DMS153 treated with DMSO at 0.1 percent for 48 hours (cell line): ENCODE measurements at regions not wholly inside any gene's neighbourhood (a gene's known extent, or its start where the extent isn't known, plus 50 kb on each side); places are given as distances from the start of the nearest gene placed in this dataset.
"Not testable (repeated sequence)": the region's sequence is repeated elsewhere in the genome, so short reads cannot be mapped to it uniquely, and the experiment has no call there.

Source experiments
- DNase-seq: peaks from one replicate; lab custom pipeline; 2025; ENCODE audit not compliant: unreplicated experiment; lab: John Stamatoyannopoulos, UW

GRCh38 chr12:75812271-75813018 is 219.1 kb downstream of the PHLDA1 start:
- DNase-seq = peak; percentile 6

GRCh38 chr12:75809746-75810145 is 221.8 kb downstream of the PHLDA1 start:
- no peak for DNase-seq

DNA sequence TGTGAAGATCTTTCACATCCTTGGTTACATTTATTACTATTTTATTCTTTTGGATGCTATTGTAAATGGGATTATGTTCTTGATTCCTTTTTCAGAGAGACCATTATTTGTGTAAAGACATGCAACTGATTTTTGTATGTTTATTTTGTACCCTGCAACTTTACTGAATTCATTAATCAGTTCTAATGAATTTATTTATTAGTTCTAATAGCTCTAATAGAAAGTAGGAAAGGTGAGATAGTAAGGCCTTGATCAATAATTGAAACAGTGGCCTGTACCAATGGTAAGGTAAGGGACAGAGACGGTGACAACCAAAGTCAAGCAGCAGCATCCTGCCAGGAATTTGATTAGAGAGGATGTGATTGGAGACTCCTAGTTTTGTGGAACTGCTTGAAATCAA is 224.1 kb downstream of the PHLDA1 start:
- no peak for DNase-seq

- DNase-seq = no peak
These were observed 225.7 kb downstream of the PHLDA1 start for GRCh38 chr12:75805905-75806304.

DNA sequence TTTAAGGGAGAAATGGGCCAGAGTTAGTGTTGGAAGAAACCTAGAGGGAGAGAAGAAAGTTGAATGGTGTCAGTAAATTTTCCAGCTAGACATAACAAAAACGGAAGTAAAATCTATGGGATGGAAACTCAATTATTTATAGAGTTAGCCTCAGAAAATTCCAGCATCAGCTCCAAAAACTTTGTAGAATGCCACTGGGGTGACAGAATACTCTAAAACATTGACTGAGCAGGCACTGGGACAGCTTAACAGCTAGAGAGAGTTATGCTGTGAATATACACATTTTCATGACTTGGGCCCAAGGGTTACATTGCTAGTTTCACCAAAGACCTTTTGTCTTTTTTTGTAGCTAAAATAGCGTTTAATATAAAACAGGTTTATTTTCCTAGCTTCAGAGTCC is 226.3 kb downstream of the PHLDA1 start:
- DNase-seq = no peak

- DNase-seq = no peak
These were observed 233.2 kb downstream of the PHLDA1 start for GRCh38 chr12:75798136-75798926.

GRCh38 chr12:75795125-75795524 is 236.5 kb downstream of the PHLDA1 start:
- DNase-seq = no peak

- no peak for DNase-seq
These were observed 238.9 kb downstream of the PHLDA1 start for GRCh38 chr12:75792687-75793086.

DNA sequence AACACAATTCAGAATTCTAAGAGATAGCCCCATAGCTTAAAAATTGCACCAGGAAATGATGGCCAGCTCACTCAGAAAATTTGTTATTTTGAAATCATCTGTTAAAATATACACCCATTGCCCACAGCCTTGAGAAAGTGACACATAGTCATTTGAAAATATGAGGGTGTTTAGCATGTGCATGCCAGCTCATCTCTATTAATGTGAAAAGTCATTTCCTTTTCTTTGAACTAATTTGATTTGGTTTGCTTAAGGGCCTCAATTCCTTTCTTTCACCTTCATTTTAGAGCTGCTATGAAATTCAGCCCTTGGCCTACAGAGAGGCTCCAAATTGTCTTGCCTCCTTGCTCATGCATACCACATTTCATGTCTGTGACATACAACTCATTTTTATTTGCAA is 241.4 kb downstream of the PHLDA1 start:
- no peak for DNase-seq

DNA sequence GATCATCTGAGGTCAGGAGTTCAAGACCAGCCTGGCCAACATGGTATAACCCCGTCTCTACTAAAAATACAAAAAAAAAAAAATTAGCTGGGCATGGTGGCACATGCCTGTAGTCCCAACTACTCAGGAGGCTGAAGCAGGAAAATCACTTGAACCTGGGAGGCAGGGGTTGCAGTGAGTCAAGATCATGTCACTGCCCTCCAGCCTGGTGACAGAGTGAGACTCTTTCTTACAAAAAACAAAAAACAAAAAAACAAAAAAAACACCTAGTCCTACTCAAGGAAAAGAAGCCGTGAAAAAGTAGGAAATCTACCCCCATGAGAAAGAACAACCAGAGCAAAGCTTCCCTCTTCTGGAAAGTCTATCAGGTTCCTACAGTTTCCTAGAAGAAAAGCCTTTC is 244.4 kb downstream of the PHLDA1 start:
- not testable (repeated sequence) for DNase-seq

DNA sequence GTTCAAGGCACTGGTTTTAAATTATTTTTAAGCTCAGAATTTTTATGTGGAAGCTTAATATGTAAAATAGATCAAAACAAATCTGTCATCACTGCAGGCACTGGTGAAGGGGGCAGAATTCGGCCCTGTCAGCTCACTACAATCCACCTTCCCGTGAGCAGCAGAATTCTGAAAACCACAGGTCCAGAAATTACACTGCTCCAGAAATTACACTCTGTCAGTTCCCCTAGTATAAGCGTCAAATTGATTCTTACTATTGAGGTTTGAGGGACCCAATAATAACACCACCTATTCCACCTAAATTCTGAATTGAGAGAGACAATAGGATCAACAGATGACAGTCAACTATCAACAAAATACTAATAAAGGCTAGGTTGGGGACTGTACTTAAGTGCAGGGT is 245.5 kb downstream of the PHLDA1 start:
- no peak for DNase-seq

DNA sequence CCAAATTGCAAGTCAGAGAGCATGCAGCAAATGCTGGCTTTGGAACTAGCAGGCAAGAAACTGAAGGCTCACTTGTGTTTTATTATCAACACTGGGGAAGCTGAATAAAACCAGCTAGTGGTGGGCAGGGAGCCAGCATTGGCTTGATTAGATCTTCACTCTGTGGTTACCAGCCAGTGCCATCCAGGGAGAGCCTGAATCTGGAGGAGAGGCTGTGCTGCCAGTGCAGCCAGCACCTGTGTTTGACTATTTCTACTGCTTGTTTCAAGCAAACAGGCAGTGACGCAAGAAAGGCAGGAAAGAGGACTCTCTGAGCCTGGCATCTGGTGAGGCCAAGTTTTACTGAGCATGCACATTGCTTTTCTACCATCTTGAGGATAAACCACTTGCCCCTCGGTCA is 247.0 kb downstream of the PHLDA1 start:
- peak; percentile 76 for DNase-seq

GRCh38 chr12:75783093-75783877 is 248.3 kb downstream of the PHLDA1 start:
- DNase-seq = no peak

DNA sequence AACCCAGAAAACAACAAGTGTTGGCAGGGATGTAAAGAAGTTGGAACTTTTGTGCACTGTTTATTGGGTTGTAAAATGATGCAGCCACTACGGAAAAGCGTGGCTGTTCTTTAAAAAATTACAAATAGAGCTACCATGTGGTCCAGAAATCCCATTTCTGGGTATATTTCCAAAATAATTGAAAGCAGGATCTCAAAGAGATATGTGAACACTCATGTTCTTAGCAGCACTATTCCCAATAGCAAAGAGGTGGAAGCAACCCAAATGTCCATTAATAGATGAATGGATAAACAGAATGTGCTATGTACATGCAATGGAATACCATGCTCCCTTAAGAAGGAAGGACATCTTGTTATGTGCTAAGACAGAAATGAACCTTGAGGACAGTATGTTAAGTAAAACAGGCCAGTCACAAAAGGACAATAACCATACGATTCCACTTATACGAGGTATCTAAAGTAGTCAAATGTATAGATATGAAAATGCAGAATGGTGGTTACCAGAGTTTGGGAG is 249.5 kb downstream of the PHLDA1 start:
- DNase-seq = no peak

DNA sequence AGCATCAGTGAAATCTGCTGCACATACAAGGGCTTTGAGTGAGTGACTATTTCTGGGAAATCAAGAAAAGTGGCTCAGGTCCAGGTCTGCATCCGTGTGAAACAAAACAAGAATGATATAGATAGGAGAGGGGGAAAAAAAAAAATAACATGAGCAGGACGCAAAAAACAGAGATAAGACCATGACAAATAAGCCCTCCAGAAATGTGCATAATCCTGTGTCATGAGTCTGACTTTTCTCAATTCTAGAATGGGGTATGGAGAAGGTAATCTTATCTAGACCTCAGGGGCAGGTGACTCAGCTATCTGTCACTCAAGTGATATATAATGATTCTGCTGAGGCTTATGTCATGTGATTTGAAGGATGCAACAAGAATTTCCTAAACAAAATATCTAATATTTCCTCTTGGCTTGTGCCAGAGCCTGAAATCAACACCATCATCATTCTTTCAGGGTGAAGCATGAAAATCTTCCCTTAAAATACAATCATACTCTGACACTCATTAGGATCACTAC is 250.0 kb downstream of the PHLDA1 start:
- DNase-seq = no peak

- DNase-seq = no peak
These were observed 251.6 kb downstream of the PHLDA1 start for GRCh38 chr12:75779891-75780496.

DNA sequence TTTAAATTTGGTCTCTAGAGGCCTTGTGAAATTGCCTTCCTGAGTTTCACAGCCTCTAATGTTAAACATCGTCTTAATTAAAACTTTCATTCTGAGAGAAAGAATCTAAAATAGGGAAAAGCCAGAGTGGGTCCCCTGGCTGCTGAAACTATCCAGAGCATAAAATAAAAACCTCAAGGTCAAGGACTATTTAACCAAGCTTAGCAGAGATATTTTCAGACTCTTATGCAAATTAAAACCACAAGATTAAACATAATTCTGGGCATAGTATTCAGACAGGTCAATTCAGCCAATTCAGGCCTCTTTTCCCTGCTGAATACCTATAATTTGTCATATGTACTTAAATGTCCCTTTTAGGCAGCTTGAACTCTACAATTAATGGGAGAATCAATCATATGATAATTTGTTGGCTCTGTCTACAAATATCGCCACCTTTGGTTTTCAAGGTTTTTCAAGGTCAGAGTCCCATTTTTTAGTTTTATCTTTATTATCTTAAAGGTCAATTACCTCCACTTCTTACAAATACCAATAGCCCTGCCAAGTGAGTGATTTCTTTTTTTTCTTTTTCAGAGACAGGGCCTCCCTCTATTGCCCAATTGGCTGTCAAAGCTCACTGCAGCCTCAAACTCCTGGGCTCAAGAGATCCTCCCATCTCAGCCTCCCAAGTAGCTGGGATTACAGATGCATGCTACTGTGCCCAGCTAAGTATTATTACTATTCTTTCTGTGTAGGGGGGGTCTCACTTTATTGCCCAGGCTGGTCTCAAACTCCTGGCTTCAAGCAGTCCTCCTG is 257.1 kb downstream of the PHLDA1 start:
- no peak for DNase-seq

- no peak for DNase-seq
These were observed 258.2 kb downstream of the PHLDA1 start for GRCh38 chr12:75773377-75773776.

DNA sequence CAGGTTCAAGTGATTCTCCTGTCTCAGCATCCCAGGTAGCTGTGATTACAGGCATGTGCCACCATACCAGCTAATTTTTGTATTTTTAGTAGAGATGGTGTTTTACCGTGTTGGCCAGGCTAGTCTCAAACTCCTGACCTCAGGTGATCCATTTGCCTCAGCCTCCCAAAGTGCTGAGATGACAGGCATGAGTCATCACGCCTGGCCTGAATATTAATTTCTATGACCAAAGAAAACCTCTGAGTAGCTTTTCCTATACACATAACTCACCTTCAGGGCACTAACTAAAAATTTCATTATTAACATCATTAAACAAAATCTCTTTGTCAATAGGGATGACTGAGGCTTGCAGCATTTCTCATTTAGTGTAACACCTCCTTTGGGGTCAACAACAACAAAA is 259.6 kb upstream of the KRR1 start:
- DNase-seq = no peak

GRCh38 chr12:75767957-75768356 is 256.5 kb upstream of the KRR1 start:
- no peak for DNase-seq
